ENCODE measurements at regions not wholly inside any gene's neighbourhood (a gene's known extent, or its start where the extent isn't known, plus 50 kb on each side); places are given as distances from the start of the nearest gene placed in this dataset.

GRCh38 chr4:55253948-55254593 is 92.0 kb upstream of the SRD5A3 start:
- Histone ChIP-seq H3K4me3 (replicated peaks; ENCODE audit: insufficient read depth, low read length) (no peak overlapping the region), H3K27ac (replicated peaks) (no peak overlapping the region), H3K27me3 (ENCODE audit: insufficient read depth, poor library complexity, severe bottlenecking) (no peaks in the 10 kb centered on the region)
- no peak for DNase-seq (ENCODE audit: low read depth in 1 of 2, low spot score in 1 of 2)
- TF ChIP-seq GABPA (IDR thresholded peaks at IDR 0.05; ENCODE audit: low read depth) = no peak
- no peak for TF ChIP-seq REST (IDR thresholded peaks at IDR 0.05; ENCODE audit: insufficient replicate concordance, low read depth)
- TF ChIP-seq CTCF (IDR thresholded peaks at IDR 0.05; ENCODE audit: insufficient read depth, low read length) = no peak
- TF ChIP-seq SPI1 (IDR thresholded peaks at IDR 0.05; ENCODE audit: borderline replicate concordance, low read depth) = no peak
- no peak for TF ChIP-seq POLR2AphosphoS5 (IDR thresholded peaks at IDR 0.05; ENCODE audit: low read depth)

DNA sequence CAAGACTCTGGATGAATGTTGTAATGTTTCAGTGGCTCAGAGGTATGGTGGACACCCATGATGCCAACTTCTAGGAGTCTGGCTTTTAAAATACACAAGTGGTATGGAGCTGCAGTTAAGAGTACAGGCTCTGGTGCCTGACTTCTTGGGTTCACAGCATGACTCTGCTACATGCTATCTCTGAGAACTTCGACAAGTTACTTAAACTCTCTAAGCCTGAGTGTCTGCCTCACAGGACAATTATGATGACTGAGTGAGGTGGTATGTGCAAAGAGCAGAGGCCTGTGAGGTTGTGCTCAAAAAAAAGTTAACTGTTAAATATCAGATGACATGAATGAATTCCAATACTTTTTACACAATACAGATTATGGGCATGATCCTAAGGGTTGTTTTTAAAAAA is 90.9 kb upstream of the SRD5A3 start:
- Histone ChIP-seq H3K4me3 (replicated peaks; ENCODE audit: insufficient read depth, low read length) (no peak overlapping the region), H3K27me3 (ENCODE audit: insufficient read depth, poor library complexity, severe bottlenecking) (no peaks in the 10 kb centered on the region), H3K27ac (replicated peaks) (no peak overlapping the region)
- TF ChIP-seq CTCF (IDR thresholded peaks at IDR 0.05; ENCODE audit: insufficient read depth, low read length) (no peak), POLR2AphosphoS5 (IDR thresholded peaks at IDR 0.05; ENCODE audit: low read depth) (no peak), REST (IDR thresholded peaks at IDR 0.05; ENCODE audit: insufficient replicate concordance, low read depth) (no peak), SPI1 (IDR thresholded peaks at IDR 0.05; ENCODE audit: borderline replicate concordance, low read depth) (no peak), GABPA (IDR thresholded peaks at IDR 0.05; ENCODE audit: low read depth) (no peak)
- no peak for DNase-seq (ENCODE audit: low read depth in 1 of 2, low spot score in 1 of 2)

DNA sequence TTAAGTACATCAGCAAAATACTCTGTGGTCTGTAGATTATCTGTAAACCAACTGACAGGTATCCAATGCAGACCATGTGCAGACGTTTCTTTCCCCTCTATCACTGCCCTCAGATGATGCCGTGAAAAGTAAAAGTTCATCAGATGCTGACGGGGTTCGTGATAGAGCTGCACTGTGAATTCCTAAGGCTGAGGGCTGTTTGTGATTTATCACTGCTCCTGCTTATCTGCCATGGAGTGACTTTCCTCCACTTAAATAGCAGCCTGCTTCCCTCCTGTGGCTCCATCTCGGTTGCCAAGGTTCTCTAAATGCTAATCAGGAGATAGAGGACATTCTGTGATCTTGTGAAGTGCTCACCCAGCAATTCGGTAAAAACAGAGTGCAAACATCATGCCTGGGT is 89.3 kb upstream of the SRD5A3 start:
- Histone ChIP-seq H3K4me3 (replicated peaks; ENCODE audit: insufficient read depth, low read length) (no peak overlapping the region), H3K27me3 (ENCODE audit: insufficient read depth, poor library complexity, severe bottlenecking) (no peaks in the 10 kb centered on the region), H3K27ac (replicated peaks) (no peak overlapping the region)
- no peak for DNase-seq (ENCODE audit: low read depth in 1 of 2, low spot score in 1 of 2)
- TF ChIP-seq SPI1 (IDR thresholded peaks at IDR 0.05; ENCODE audit: borderline replicate concordance, low read depth) = no peak
- TF ChIP-seq CTCF (IDR thresholded peaks at IDR 0.05; ENCODE audit: insufficient read depth, low read length) = no peak
- TF ChIP-seq POLR2AphosphoS5 (IDR thresholded peaks at IDR 0.05; ENCODE audit: low read depth) = no peak
- no peak for TF ChIP-seq REST (IDR thresholded peaks at IDR 0.05; ENCODE audit: insufficient replicate concordance, low read depth)
- no peak for TF ChIP-seq GABPA (IDR thresholded peaks at IDR 0.05; ENCODE audit: low read depth)
